Renal cortex interstitium (tissue), 11 donors: ENCODE measurements at regions not wholly inside any gene's neighbourhood (a gene's known extent, or its start where the extent isn't known, plus 50 kb on each side); places are given as distances from the start of the nearest gene placed in this dataset.

ENCODE experiments used
- DNase-seq, 11 donors: peaks; one replicate each; pipeline ENCODE4 v3.0.0-alpha.2; 2013; ENCODE audit warnings: low read depth in 9 of 11, low spot score in 4 of 11; ENCODE audit errors: extremely low read depth in 1 of 11

- no peak for DNase-seq
Observed at GRCh38 chr20:46810448-46811223, 84.0 kb upstream of the EYA2 start.

- no peak for DNase-seq
Observed at GRCh38 chr20:46811224-46812084, 83.2 kb upstream of the EYA2 start.

DNA sequence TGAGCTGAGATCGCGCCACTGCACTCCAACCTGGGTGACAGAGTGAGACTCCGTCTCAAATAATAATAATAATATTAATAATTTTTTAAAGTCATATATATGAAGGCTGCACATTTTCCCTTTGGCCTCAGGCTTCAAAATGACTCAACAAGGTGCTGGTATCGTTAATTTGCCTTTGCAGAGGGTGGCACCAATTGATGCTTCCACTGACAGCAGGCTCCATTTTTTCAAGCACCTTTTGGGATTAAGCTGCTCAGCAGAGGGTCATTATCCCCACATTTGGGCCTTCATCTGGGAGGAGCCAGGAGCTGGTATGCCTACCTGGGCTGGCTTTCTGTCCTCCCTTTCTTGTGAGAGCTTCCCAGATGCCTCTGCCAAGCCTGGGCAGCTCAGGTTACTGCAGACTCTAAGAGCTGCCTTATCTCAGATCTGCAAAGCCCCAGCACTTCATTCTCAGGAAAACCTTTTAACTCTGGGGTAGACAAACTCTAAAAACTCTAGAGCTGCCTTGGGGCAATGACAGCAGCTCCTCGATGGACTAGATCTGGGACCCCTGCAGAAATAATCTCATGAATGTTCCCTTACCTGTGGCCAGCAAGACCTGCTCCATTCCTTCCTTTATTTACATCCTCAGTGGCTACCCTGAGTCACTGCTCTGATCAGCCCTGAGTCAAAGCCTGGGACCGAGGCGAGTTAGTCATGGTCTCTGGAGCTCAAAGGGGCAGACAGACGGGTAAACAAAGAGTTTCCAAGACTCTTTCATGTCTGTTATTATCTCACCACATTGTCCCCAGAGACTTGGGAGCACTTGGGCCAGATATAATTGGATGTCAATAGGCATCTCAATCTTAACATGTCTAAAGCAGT lies 80.0 kb upstream of the EYA2 start:
- DNase-seq = no peak

- DNase-seq = no peak
Observed at GRCh38 chr20:46816097-46816496, 78.5 kb upstream of the EYA2 start.

- DNase-seq = no peak
Observed at GRCh38 chr20:46816886-46817638, 77.6 kb upstream of the EYA2 start.

DNA sequence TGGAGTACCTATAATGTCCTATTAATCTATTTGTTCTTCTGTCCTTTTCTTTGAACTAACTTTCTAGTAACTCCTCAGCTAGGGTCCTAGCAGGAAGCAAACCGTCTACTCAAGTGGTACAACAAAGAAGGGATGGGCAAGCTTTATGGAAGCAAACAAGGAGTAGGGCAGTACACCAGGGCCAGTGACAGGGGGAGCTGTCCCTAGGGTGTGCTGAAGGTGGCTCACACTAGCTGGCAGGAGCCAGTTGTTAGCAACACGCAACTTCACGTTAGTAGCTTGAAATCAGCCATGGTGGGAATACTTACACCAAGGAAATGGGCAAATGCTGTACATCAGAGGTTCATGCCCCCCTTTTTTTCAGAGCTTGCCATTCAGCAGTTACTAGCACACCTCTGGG lies 74.0 kb upstream of the EYA2 start:
- DNase-seq = no peak

DNA sequence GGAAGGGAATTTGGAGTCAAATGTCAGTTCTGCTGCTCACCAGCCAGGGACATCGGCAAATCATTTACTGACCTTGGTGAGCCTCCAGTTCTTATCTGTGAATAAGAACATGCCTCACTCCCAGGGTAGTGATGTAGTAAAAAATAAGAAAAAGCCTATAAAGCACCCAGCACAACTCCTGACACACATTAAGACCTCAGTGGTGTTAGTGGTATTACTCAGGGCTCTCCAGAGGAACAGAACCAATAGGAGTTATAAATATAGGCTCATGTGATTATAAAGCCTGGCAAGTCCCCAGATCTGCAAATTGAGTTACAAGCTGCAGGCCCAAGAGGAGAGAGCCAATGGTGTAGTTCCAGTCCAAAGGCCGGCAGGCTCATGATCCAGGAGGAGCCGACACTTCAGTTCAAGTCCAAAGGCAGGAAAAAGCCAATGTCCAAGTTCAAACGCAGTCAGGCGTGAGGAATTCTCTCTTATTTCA lies 71.3 kb upstream of the EYA2 start:
- peak in 1 of 11 donors; percentile 54 for DNase-seq

DNA sequence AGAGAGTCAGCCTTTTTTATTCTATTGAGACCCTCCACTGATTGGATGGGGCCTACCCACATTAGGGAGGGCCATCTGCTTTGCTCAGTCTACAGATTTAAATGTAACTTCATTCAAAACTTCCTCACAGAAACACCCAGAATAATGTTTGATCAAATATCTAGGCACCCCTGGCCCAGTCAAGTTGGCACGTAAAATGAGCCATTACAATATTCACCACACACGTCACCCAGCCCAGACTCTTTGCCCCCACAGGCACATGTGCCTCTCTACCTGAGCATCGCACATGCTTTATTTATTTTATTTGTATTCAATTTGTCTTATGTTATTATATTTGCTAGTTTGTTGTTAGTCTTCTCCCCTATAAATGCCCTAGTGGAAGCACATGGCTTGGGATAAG lies 70.9 kb upstream of the EYA2 start:
- DNase-seq = no peak

GRCh38 chr20:46826343-46826984 lies 68.2 kb upstream of the EYA2 start:
- no peak for DNase-seq

GRCh38 chr20:46827718-46828458 lies 66.8 kb upstream of the EYA2 start:
- no peak for DNase-seq

DNA sequence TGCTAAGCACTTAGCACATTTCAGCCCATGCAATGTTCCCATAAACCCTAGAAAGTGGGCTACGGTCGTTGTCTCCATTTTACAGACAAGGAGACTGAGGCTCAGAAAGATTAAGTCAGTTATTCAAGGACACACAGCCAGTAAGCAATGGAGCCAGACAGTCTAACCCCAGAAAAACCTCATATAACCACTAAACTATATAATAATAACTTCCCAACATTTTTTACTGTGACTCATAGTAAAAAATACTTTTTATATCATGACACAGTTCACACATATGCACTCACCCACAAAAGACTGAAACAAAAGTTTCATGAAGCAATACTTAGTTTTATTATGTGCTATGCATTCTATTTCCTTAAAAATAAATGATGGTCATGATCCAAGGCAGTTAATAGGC lies 66.2 kb upstream of the EYA2 start:
- DNase-seq = no peak

GRCh38 chr20:46830886-46831632 lies 63.6 kb upstream of the EYA2 start:
- no peak for DNase-seq

- no peak for DNase-seq
Observed at GRCh38 chr20:46831633-46832011, 63.0 kb upstream of the EYA2 start.

GRCh38 chr20:46832555-46832954 lies 62.1 kb upstream of the EYA2 start:
- no peak for DNase-seq

DNA sequence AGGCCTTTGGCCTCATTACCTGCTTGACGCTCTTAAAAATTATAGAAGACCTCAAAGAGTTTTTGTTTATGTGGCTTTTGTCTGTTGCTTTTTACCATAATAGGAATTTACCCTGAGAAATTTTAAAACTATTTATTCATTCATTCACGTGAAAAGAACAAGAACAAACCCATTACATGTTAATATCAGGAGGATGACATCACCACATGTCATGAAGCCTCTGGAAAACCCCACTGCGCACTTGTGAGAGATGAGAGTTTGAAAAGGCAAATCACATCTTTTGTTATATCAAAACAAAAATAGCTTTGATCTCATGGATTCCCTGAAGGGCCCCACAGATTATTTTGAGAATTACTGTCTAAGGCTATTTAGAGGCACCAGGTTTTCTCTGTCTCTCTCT lies 61.3 kb upstream of the EYA2 start:
- DNase-seq = no peak

DNA sequence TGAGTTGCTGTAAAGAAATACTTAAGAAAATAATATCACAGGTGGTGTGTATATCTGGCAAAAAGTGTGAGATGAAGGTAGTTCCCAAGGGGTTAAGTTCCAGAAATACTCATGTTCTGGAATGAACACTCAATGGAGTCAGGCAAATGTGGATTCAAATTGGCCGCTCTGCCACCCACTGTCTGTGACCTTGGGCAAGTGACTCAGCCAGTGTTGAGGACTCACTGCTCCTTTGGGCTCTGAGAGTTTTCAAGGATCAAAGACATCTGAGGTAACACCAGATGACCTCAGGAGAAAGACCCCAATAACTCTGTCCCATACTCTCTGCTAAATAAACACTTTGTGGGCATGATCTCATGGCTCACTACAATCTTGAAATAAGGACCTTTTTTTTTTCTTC lies 59.2 kb upstream of the EYA2 start:
- DNase-seq = no peak

- DNase-seq = no peak
Observed at GRCh38 chr20:46837083-46837482, 57.6 kb upstream of the EYA2 start.
